Liver (tissue), 3 donors: ENCODE measurements at regions not wholly inside any gene's neighbourhood (a gene's known extent, or its start where the extent isn't known, plus 50 kb on each side); places are given as distances from the start of the nearest gene placed in this dataset.

ENCODE experiments used
- RAD21 ChIP-seq, 2 donors: IDR thresholded peaks; 2 replicates each; pipeline ENCODE4 v1.6.1; 2016; ENCODE audit warnings: antibody characterized with exemption in 2 of 2, mild to moderate bottlenecking in 2 of 2
- RXRA ChIP-seq, 2 donors: IDR thresholded peaks; 2 replicates each; pipeline ENCODE4 v1.6.1; 2017 to 2018; ENCODE audit warnings: antibody characterized with exemption in 2 of 2, mild to moderate bottlenecking in 1 of 2
- TF ChIP-seq, protein P1 (sequence below): fragments of 150-350 bp; IDR thresholded peaks from 2 replicates; pipeline ENCODE4 v1.5.1; 2017; ENCODE audit warnings: improper control_type of control experiment, low read depth, low read length; ENCODE audit not compliant: missing input control
- TF ChIP-seq, protein P2 (sequence below): IDR thresholded peaks from 2 replicates; pipeline ENCODE4 v1.6.1; 2016; ENCODE audit warnings: antibody characterized with exemption
- donor health status: healthy.
- donor health status: healthy.

DNA sequence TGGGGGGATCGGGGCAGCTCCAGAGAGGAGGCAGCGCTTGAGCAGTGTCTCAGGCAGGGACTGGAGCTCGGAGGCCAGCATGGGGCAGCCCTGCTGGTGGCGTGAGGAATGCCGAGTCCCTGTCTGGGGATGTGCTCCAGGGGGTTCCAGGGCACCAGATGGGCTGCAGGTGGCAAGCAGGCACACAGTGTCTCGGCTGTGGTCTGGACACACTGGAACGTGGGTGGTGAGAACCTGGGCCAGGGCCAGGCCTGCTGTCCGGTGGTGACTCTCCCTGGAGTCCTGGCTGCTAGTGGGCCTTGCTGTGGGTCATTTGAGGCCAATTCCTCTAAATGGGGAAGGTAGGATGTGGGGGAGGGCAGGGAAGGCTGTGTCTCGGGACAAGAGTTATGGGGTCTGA lies 199.4 kb upstream of the RTL1 start:
- TF ChIP-seq, protein P1, sequence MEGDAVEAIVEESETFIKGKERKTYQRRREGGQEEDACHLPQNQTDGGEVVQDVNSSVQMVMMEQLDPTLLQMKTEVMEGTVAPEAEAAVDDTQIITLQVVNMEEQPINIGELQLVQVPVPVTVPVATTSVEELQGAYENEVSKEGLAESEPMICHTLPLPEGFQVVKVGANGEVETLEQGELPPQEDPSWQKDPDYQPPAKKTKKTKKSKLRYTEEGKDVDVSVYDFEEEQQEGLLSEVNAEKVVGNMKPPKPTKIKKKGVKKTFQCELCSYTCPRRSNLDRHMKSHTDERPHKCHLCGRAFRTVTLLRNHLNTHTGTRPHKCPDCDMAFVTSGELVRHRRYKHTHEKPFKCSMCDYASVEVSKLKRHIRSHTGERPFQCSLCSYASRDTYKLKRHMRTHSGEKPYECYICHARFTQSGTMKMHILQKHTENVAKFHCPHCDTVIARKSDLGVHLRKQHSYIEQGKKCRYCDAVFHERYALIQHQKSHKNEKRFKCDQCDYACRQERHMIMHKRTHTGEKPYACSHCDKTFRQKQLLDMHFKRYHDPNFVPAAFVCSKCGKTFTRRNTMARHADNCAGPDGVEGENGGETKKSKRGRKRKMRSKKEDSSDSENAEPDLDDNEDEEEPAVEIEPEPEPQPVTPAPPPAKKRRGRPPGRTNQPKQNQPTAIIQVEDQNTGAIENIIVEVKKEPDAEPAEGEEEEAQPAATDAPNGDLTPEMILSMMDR = no peak
- TF ChIP-seq RXRA (IDR thresholded peaks at IDR 0.05) (no peak), RAD21 (IDR thresholded peaks at IDR 0.05) (no peak)
- TF ChIP-seq, protein P2, sequence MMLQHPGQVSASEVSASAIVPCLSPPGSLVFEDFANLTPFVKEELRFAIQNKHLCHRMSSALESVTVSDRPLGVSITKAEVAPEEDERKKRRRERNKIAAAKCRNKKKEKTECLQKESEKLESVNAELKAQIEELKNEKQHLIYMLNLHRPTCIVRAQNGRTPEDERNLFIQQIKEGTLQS = no peak
